ENCODE measurements at regions not wholly inside any gene's neighbourhood (a gene's known extent, or its start where the extent isn't known, plus 50 kb on each side); places are given as distances from the start of the nearest gene placed in this dataset.

GRCh38 chr5:135136546-135136945 lies 102.5 kb upstream of the PITX1 start:
- TF ChIP-seq CTCF (IDR thresholded peaks at IDR 0.05; ENCODE audit: low read depth, low read length) (no peak), EZH2phosphoT487 (IDR thresholded peaks at IDR 0.05; ENCODE audit: low read depth) (no peak)

All from OCI-LY3 (cell line).